ENCODE measurements at regions not wholly inside any gene's neighbourhood (a gene's known extent, or its start where the extent isn't known, plus 50 kb on each side); places are given as distances from the start of the nearest gene placed in this dataset.

DNA sequence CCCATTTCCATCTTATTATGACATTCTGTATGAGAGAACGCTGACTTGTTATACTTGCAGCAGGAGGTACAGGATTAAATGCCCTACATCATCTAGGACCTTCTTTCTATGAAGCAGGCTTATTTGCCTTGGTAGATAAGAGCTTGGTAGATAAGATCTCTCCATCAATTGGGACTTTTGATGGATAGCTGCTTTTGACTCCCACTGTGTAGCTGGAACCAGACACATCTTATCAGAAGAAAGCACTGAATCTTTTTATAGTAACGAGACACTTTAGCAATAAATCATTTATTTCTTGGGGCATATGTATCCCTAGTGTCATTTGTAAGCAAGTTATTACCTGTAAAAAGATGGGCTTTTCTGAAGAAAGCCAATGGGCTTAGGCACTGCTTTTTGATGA, 613.9 kb downstream of the TECRL start:
- no peak for DNase-seq

DNA sequence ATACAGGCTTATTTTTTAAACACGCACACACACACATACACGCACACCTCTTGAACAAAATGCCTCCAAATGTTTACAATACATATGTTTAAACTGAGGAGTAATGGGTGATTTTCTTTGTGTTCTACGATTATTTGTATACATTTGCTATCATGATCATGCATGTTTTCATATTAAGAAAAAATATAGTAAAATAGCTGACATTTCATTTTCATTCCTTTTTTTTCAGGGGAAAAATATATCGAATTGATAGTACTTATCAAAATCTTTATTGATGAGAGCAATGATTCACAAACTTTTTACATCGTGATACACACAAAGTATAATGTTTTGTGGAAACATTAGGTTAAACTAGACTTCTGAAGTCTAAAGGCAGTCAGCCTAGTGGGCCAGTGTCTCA, 618.9 kb downstream of the TECRL start:
- no peak for DNase-seq

DNA sequence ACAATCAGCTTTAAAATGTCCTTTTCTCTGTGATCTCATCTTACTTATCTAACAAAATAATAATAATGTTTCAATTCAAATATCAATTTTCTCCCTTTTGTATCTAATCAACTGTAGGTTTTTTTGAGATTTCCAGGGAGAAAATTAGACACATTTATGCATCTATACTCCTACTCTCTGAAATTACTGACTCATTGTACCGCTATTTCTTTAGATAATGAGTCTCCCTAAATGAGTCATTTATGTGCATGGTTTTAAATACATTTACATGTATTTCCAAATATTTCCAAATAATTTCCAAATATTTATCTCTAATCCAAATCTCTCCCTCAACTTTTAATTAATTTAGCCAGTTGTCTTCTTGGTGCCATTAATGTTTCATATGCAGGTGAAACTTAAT, 621.0 kb downstream of the TECRL start:
- DNase-seq, result no peak

DNA sequence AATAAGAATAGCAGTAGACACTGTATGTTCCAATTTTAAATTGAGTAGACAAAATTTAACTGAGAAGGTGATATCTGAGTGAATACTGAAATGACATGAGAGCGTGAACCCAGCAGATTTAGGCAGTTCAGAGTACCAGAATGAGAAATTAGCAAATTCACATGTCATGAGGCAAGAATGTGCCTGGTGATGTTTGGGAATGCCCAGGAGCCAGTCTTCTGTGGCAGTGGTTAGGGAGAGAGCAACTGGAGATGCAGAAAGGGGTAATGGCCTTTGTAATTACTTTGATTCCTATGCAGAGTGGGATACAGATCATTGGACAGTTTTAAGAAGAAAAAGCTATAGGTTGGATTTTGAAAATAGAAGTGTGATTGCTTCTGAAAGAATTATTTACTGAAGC, 621.9 kb downstream of the TECRL start:
- DNase-seq, result no peak

DNA sequence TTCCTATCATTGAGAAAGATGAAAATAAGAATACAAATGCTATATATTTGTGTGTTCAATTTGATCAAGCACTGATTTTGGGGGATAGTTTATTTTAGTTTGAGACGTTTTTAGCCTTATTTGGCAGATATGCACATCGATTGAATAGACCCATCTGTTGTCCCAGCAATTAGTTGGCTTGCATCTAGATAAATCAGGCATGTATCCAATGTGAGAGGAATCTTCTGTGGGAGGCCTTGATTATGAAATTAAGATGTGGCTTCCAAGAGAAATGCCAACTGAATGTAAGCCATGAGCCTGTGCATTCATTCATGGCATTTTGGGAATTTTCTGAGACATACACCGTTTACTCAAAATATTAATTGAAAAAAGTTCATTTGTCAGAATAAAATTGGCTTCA, 623.1 kb downstream of the TECRL start:
- no peak for DNase-seq

DNA sequence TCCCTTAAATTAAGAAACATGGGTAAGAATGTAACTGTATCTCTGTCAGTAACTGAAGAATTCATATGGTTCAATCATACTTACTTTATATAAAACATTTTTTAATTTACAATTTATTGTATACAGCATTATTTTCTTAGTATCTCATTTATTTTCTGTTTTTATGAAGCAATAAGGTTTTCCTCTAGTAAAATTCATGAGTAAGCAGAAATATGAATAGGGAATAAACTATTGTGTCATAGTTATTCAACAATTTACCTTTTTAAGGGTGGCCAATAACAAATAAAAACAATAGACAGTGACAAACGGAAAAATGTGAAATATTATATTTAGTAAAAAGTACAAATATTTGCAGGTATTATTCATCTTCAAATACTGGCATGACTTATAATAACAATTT, 624.4 kb downstream of the TECRL start:
- no peak for DNase-seq

DNA sequence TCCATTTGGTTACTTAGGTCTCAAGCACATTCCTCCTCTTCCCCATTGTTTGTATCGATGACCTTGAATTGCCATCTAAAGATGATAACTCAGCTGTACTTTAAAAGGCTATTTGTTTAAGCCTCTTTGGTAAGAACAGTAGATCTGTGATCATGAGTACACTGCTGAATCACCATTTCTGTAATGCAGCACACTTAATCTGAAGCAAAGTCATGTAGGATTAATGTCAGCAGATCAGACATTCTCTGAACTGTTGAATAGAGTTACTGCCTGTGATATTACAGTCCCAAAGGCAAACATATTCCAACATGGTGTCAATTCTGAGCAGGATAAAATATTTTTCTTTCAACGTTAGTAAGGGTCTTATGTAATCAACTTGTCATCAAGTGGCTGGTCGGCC, 631.6 kb downstream of the TECRL start:
- DNase-seq, result no peak

DNA sequence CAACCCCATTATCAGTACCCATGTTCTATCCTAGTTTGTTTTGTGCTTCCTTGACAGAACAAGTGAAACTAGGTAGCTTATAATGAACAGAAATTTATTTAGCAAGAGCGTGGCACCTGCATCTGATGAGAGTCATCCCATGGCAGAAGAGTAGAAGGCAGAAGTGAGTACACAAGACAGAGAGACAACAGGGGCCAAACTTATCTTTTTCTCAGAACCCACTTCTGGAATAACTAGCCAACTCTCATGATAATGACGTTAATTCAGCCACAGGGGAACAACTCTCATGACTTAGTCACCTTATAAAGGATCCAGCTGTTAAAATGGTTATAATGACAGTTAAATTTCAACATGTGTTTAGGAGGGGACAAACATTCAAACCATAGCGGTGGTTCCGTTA, 644.9 kb downstream of the TECRL start:
- DNase-seq, result no peak

DNA sequence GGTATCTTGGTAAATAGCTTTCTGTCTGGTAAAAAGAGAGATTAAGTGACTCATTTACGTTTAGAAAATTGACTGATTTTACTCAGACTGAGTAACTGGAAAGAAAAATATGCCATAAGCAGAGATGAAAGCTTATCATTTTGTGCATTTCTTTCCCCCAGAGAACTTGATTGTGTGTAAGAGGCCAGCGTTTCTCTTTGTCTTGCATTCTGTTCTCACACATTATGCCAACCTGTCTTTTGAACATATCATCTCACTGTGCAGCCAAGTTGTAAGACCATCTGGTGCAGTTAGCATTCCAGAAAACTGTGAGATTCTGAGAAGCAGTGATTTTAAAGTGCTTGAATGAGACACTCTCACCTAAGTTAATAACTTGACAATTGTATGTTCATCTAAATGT, 651.3 kb downstream of the TECRL start:
- no peak for DNase-seq

DNA sequence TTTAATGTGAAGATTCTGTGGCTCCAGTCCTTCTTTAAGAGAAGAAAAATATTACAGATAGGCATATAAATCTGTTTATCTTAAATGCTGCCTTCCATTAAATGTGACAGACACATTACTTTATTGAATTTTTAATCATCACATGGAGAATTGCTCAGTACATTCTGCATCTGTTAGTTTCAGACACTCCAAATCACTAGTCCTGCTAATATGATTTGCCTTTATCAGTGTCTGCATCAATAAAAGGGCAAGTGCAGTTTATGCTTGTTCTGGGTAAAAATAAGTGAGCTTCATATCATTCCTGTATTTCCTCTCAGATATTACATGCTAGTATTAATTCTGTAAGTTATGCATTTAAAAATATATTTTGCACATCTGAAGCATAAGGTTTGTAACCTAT, 666.4 kb downstream of the TECRL start:
- no peak for DNase-seq

DNA sequence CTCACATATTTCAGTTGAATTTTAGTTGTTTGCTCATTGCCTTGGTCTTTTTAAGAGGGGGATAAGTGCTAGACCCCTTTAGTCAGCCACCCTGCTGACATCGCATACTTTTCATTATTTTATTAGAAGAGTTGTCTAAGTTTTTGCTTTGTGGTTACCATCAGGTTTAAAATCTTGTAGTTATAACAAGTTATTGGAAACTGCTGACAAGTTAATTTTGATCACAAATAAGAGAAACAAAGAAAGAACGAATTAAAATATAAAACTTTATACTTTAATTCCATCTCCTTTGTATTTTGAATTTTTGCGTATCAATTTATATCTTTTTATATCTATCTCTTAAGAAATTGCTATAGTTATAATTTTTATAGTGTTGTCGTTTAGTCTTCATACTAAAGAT, 679.7 kb downstream of the TECRL start:
- no peak for DNase-seq

DNA sequence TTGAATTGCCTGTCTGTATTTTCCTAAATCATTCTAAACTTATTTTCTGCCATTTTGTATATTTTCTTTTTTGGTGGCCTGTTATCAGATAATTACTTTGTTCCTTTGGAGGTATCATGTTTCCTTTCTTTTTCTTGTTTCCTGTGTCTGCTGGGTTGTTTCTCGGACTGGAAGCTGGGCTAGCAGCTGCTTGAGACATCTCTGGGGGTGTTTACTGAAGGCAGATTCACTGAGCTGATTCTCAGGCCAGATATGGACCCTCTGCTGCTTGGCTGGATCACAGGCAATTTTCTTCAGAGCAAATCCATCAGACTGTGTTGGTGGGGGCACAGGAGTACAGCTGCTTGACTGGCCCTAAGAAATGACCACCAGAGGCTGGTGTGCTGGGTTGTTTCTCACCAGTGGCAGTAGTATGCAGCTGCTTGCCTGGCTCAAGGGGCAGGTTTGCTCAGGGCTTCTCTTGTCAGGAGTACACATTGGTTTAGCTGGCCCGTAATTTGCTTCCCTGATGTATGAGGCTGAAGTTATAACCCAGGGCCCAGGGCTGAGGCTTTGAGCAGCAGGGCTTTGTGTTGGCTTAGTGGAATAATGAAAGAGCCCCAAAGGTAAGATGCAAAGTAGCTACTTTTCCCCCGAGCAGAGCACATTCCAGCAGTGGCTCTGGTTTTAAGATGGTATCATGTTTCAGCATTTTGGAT, 680.6 kb downstream of the TECRL start:
- no peak for DNase-seq

DNA sequence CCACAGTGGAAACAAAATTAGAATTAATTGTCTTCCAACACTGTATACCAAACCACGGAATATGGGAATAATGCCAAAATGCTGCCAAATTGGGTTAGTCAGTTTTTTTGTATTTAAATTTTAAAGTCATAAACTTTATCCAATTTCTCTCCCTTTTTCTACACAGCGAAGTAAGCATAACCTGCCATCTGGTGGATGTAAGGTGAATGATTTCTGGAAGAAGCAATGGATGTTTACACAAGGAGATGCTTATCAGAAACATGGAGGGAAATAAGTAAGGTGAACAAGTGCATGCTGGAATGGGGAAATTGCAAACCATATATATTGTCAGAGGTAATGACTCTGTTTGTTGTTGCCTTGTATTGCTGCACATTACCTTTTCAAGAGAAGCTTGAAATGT, 691.9 kb downstream of the TECRL start:
- DNase-seq, result no peak

DNA sequence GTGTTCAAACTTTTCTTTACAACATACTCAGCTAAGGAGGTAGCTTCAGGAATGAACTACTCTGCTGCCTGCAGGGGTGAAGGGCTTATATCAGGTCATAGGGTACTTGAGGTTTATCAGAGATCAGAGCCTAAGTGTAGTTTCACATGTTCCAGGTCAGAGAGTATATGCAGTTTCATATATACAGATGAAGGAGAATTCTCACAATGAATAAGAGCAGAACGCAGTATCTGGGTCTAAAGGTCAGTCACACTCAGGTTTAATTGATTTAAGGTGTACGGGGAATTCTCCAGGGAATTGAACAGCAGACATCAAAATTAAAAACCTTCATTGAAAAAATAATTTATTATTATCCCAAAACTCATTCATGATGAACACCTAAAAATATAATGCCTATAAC, 700.6 kb downstream of the TECRL start:
- DNase-seq, result no peak

DNA sequence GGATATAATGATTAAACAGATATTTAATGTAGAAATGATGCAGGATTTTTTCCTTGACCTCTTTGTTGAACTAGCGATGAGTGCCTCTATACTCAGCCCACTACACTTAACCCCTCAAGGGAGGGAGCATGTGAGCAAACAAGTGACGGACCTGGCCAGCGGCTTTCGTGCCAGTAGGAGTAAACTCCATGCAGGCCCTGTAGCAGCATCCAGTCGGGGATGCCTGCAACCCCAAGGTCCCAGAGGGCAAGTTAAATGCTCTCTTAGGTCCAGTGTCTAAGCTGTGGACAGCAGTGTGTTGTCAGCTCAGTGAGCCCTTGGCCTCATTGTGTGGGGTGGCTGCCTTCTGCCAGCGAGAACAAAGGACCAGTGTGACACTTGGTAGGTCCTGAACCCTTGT, 708.7 kb downstream of the TECRL start:
- DNase-seq, result no peak

DNA sequence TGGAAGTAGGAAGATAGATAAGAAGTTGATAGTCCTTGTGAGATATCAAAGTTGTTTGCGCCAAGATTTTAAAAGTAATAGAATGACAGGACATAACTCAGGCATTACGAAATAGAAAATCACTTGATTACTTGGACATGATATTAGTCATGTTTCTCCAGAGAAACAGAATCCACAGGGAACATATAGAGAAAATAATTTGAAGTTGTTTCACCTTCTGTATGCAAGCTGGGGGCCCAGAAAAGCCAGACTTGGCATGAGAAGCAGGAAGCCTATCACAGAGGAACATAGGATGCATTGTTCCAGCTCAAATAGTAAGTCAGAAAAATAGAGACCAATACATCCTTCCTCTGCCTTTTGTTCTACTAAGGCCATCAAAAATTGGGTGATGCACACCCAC, 715.9 kb downstream of the TECRL start:
- DNase-seq, result no peak

DNA sequence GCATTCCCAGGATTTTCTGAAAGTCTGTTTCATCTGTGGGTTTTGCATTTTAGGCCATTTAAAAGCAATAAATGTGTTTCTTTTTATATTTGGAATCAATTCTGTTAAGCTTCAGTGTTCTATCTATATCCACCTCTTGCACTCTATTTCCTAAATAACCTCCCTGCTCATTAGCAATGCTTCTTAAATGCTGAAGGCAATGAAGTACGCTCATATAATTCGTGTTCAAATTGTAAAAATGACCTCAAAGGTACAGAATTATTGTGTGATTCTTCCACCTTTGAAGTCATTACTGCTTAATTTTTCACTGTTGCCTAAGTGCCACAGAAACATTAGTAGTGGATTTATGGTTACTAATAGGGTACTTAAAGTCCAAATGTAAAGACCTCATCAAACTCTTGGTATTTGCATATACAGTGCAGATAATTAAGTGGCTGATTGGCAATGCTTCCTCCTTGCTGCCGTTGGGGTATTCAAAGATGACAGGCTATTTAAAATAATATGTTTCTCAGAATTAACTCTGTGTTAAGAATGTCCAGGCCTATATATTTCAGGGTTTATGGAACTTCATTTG, 730.8 kb downstream of the TECRL start:
- DNase-seq, result no peak

DNA sequence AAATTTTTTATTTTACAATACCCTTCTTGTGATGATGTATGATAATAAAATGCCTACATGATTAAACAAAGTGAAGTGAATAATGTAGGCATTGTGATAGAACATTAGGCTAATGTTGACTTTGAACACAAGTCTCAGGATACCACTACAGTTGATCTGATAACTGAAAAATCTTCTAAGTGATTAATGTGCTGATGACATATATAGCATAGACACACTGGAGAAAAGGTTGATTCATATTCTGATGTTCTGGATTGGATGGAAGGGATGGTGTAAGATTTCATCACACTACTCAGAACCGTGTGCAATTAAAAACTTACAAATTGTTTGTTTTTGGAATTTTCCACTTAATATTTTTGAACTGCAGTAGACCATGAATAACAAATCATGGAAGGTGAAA, 738.5 kb downstream of the TECRL start:
- no peak for DNase-seq

DNA sequence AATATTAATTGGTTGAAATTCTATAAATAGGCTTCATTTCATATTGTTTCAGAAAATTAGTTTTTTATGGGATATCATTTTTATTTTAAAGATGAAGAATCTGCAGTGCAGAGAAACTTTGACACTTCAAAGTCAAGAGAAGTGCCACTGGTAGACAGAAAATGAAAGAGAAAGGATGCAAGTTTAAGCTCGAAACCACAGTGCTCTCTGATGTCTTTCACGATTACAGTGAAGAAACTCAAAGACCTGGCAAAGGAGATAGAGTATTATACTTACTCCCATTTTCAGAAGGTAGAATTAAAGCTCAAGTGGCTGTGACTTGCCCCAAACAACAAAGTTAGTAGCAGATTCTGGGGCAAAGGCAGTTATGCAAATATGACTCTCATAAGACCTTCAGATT, 745.4 kb downstream of the TECRL start:
- no peak for DNase-seq

DNA sequence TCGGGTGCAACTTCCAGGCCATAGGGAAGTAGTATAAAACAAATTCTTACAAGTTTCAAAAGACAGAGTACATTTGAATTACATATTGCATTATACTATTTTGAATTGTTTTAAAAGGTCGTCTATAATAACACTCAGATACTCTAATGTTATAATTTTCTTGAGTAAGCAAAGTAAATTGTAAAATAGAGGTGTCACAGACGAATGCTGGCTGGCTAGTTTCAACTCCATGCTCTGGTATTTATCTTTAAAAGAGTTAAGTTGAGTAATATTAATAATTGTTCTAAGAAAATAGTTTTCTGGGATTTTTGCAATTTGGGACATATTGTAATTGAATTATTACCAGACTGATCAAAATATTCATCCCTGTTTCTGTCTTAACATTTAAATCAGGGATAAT, 764.9 kb downstream of the TECRL start:
- no peak for DNase-seq

DNA sequence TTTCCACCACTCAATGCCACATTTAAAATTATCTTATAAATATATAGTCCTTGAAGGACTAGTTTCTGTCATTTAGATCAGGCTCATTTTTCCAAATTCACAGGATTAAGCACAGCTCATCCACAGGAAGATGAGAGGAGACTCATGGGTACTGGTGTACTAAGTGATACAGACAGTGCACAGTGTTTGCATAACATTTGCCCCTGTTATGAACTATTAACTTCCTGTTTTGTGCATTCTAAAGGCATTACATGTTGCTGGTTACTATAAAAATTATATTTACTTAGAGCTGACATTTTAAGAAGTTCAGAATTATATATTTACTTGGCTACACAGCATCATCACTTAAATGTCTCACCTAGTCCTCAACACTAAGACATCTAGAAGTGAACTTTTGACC, 772.0 kb downstream of the TECRL start:
- DNase-seq, result no peak

DNA sequence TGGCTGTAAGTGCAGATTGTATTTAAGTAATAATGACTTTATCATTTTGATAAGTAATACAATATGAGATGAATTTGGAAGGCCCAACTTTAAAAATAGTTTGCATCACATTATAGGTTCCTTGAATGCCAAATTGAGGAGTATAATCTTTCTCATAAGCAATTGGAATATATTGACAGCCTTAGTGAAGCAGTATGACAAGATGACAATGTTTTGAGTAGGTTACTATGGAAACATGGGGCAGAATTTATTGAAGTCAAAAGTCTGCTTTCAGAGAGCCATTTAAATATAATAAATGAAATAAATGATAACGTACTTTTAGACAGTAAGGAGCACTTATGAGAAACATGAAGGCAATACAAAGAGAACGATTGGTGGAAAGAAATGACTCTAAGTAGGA, 776.4 kb downstream of the TECRL start:
- no peak for DNase-seq

DNA sequence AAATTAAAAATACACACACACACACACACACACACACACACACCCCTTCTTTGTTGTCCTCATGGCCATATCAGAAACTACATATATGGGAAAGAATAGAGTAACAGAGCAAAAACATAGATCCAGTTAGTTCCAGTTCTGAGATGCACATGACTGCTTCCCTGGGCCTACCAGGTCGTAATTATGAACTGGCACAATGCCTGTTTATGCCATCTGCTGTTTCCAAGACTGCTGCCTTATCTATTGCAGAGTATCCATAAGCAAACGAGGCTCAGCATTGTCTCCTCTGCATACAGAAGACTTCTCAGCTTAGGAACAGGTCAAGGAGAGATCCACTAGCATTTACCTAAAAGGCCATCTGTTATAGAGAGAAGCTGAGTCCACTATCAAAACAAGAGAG, 789.0 kb downstream of the TECRL start:
- DNase-seq, result no peak

DNA sequence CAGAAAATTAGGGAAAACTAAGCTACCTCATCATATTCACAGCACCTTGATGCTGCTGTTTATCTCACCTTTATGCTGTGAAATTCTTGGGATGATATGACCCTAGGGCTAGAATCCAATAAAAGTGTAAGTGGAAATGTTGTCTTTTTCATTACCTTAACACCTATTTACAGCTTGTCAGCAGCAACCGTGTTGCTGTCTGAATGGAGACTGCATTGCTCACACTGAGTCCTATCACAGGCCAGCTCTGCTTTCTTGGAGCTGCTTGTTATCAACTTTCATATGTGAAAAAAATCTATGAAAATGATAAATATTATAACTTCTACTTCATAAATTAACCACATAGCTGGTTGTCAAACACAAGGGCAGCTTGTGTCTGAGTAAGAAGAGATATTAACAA, 789.5 kb downstream of the TECRL start:
- DNase-seq, result no peak
